Ishikawa (cell line): ENCODE measurements at regions not wholly inside any gene's neighbourhood (a gene's known extent, or its start where the extent isn't known, plus 50 kb on each side); places are given as distances from the start of the nearest gene placed in this dataset.

Source experiments
- CEBPB ChIP-seq: IDR thresholded peaks from 2 replicates; pipeline ENCODE4 v1.6.1; 2012
- CREB1 ChIP-seq: IDR thresholded peaks from 2 replicates; pipeline ENCODE4 v1.6.1; 2012; ENCODE audit warnings: low read depth
- EGR1 ChIP-seq: IDR thresholded peaks from 2 replicates; pipeline ENCODE4 v1.6.1; 2012
- EP300 ChIP-seq: IDR thresholded peaks from 2 replicates; pipeline ENCODE4 v1.6.1; 2012; ENCODE audit warnings: borderline replicate concordance
- FOXM1 ChIP-seq: IDR thresholded peaks from 2 replicates; pipeline ENCODE4 v1.6.1; 2012; ENCODE audit warnings: low read depth, borderline replicate concordance
- NFIC ChIP-seq: IDR thresholded peaks from 2 replicates; pipeline ENCODE4 v1.6.1; 2012
- RAD21 ChIP-seq: IDR thresholded peaks from 2 replicates; pipeline ENCODE4 v1.6.1; 2012; ENCODE audit warnings: low read depth
- REST ChIP-seq: IDR thresholded peaks from 2 replicates; pipeline ENCODE4 v1.6.1; 2012; ENCODE audit warnings: low read depth, mild to moderate bottlenecking
- TAF1 ChIP-seq: IDR thresholded peaks from 2 replicates; pipeline ENCODE4 v1.6.1; 2012; ENCODE audit warnings: low read depth, mild to moderate bottlenecking
- TCF12 ChIP-seq: IDR thresholded peaks from 2 replicates; pipeline ENCODE4 v1.6.1; 2012; ENCODE audit warnings: low read depth
- TEAD4 ChIP-seq: IDR thresholded peaks from 2 replicates; pipeline ENCODE4 v1.6.1; 2012
- USF1 ChIP-seq: IDR thresholded peaks from 2 replicates; pipeline ENCODE4 v1.6.1; 2012
- YY1 ChIP-seq: IDR thresholded peaks from 2 replicates; pipeline ENCODE4 v1.6.1; 2012; ENCODE audit warnings: low read depth
- ZBTB7A ChIP-seq: IDR thresholded peaks from 2 replicates; pipeline ENCODE4 v1.6.1; 2012; ENCODE audit warnings: low read depth
- TF ChIP-seq, protein P1 (sequence below): IDR thresholded peaks from 2 replicates; pipeline ENCODE4 v1.6.1; 2012

GRCh38 chr12:90084018-90084417 lies 375.4 kb upstream of the ATP2B1 start:
- TF ChIP-seq EP300 (no peak), EGR1 (no peak), TAF1 (no peak), NFIC (no peak), ZBTB7A (no peak), REST (no peak), CREB1 (no peak), TCF12 (no peak), USF1 (no peak), TEAD4 (no peak), FOXM1 (no peak), RAD21 (no peak), YY1 (no peak), CEBPB (no peak)
- TF ChIP-seq, protein P1, sequence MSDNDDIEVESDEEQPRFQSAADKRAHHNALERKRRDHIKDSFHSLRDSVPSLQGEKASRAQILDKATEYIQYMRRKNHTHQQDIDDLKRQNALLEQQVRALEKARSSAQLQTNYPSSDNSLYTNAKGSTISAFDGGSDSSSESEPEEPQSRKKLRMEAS, result no peak

GRCh38 chr12:90080616-90081015 lies 372.0 kb upstream of the ATP2B1 start:
- TF ChIP-seq NFIC (no peak), TEAD4 (no peak), YY1 (no peak), REST (no peak), EP300 (no peak), CREB1 (no peak), USF1 (no peak), EGR1 (no peak), FOXM1 (no peak), TAF1 (no peak), RAD21 (no peak), TCF12 (no peak), ZBTB7A (no peak), CEBPB (no peak)
- TF ChIP-seq, protein P1, result no peak

DNA sequence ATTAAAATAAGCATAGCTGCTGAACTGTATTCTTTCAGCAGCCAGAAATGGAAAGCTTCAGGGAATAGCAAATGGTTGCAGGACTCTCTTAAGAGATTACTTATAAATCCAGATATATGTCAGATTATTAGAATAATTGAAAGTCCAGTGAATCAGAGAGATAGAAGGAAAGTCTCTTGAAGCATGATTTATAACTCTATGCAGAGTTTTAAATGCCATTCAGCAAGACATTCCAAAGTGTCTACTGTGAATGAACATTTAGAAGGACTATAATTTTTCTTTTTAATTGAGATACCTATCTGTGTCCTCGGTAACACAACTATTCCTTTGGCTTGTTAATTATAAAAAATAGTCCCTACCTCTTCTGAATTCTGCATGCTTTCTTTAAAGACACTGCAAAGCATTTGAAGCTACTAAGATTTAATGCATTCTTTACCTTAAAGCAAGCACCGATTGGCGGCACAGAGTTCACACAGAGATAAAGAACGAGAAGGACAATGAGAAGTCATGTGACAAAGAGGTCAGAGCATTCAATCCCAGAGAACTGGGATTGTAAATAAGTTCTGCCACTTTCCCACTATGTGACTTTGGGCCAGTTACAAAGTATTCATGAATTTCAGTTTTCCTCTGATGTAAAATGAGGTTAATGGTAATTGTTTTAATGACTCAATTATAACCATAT lies 371.0 kb upstream of the ATP2B1 start:
- no peak for TF ChIP-seq TEAD4
- TF ChIP-seq TCF12, result no peak
- no peak for TF ChIP-seq TAF1
- TF ChIP-seq FOXM1, result no peak
- no peak for TF ChIP-seq CEBPB
- no peak for TF ChIP-seq REST
- TF ChIP-seq, protein P1, result no peak
- no peak for TF ChIP-seq NFIC
- no peak for TF ChIP-seq USF1
- TF ChIP-seq CREB1, result no peak
- no peak for TF ChIP-seq ZBTB7A
- TF ChIP-seq YY1, result no peak
- no peak for TF ChIP-seq RAD21
- TF ChIP-seq EGR1, result no peak
- no peak for TF ChIP-seq EP300
